ENCODE measurements at regions not wholly inside any gene's neighbourhood (a gene's known extent, or its start where the extent isn't known, plus 50 kb on each side); places are given as distances from the start of the nearest gene placed in this dataset.

DNA sequence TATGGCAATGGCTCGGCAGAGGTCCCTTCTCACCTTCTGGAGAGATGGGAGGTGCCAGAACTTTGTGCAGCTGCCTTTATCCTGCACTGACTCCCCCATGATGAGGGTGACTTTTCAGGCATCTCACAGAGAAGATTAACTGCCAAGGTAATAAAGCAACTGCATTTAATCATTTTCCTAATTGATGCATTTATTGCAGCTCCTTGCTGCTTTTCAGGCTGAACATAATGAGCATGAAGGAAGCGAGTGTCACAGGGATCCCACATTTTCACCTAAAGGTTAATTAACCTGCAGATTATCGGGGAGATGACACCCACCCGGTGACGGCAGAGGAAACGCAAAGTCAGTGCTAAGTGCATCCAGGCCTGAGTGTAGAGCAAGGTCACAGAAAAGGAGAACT, 154.3 kb downstream of the ICE1 start:
- no peak for DNase-seq (ENCODE audit: extremely low read depth, insufficient read length)
- TF ChIP-seq, protein P1, sequence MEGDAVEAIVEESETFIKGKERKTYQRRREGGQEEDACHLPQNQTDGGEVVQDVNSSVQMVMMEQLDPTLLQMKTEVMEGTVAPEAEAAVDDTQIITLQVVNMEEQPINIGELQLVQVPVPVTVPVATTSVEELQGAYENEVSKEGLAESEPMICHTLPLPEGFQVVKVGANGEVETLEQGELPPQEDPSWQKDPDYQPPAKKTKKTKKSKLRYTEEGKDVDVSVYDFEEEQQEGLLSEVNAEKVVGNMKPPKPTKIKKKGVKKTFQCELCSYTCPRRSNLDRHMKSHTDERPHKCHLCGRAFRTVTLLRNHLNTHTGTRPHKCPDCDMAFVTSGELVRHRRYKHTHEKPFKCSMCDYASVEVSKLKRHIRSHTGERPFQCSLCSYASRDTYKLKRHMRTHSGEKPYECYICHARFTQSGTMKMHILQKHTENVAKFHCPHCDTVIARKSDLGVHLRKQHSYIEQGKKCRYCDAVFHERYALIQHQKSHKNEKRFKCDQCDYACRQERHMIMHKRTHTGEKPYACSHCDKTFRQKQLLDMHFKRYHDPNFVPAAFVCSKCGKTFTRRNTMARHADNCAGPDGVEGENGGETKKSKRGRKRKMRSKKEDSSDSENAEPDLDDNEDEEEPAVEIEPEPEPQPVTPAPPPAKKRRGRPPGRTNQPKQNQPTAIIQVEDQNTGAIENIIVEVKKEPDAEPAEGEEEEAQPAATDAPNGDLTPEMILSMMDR (IDR thresholded peaks at IDR 0.05; ENCODE audit: insufficient read depth, low read length, poor library complexity, severe bottlenecking) = no peak
- H3K4me3 ChIP-seq (replicated peaks; ENCODE audit: low read depth, low read length) = no peak overlapping the region
- H3K27me3 ChIP-seq (replicated peaks; ENCODE audit: control insufficient read depth, insufficient read depth, low read length) = no peaks in the 10 kb centered on the region; the same call in 1 of the 2 replicates
- H3K36me3 ChIP-seq (ENCODE audit: control insufficient read depth, insufficient read depth, low read length) = no peaks in the 10 kb centered on the region

DNA sequence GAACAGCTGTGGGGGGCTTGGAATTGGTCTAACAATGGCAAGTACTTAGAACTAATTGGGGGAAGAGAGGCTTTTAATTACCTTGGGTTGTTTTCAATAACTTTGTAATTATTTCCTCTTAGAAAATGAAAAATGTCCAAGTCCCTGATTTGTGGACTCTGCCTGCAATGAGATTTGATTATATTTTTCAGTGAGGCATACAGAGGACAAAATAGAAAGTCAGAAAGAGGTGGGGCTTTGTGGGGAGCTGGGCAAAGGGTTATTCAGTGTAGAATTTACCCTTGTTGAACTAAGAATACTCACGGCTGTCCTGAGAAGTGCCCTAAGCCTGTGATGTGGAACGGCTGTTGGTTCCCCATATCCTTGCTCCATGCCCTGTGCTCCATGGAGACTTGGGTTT, 153.0 kb downstream of the ICE1 start:
- TF ChIP-seq, protein P1 (IDR thresholded peaks at IDR 0.05; ENCODE audit: insufficient read depth, low read length, poor library complexity, severe bottlenecking) = no peak
- no peaks in the 10 kb centered on the region; the same call in 1 of the 2 replicates for H3K27me3 ChIP-seq (replicated peaks; ENCODE audit: control insufficient read depth, insufficient read depth, low read length)
- no peak overlapping the region for H3K4me3 ChIP-seq (replicated peaks; ENCODE audit: low read depth, low read length)
- H3K36me3 ChIP-seq (ENCODE audit: control insufficient read depth, insufficient read depth, low read length) = no peaks in the 10 kb centered on the region
- no peak for DNase-seq (ENCODE audit: extremely low read depth, insufficient read length)

- Histone ChIP-seq H3K27me3 (replicated peaks; ENCODE audit: control insufficient read depth, insufficient read depth, low read length) (no peaks in the 10 kb centered on the region; the same call in 1 of the 2 replicates), H3K36me3 (ENCODE audit: control insufficient read depth, insufficient read depth, low read length) (no peaks in the 10 kb centered on the region), H3K4me3 (replicated peaks; ENCODE audit: low read depth, low read length) (no peak overlapping the region)
- TF ChIP-seq, protein P1 (IDR thresholded peaks at IDR 0.05; ENCODE audit: insufficient read depth, low read length, poor library complexity, severe bottlenecking) = no peak
- DNase-seq (ENCODE audit: extremely low read depth, insufficient read length) = no peak
Observed at GRCh38 chr5:5573798-5574380, 151.4 kb downstream of the ICE1 start.

- TF ChIP-seq, protein P1 (IDR thresholded peaks at IDR 0.05; ENCODE audit: insufficient read depth, low read length, poor library complexity, severe bottlenecking) = no peak
- H3K4me3 ChIP-seq (replicated peaks; ENCODE audit: low read depth, low read length) = no peak overlapping the region
- H3K36me3 ChIP-seq (ENCODE audit: control insufficient read depth, insufficient read depth, low read length) = no peaks in the 10 kb centered on the region
- H3K27me3 ChIP-seq (replicated peaks; ENCODE audit: control insufficient read depth, insufficient read depth, low read length) = no peaks in the 10 kb centered on the region; the same call in 1 of the 2 replicates
- no peak for DNase-seq (ENCODE audit: extremely low read depth, insufficient read length)
Observed at GRCh38 chr5:5572976-5573797, 150.7 kb downstream of the ICE1 start.

DNA sequence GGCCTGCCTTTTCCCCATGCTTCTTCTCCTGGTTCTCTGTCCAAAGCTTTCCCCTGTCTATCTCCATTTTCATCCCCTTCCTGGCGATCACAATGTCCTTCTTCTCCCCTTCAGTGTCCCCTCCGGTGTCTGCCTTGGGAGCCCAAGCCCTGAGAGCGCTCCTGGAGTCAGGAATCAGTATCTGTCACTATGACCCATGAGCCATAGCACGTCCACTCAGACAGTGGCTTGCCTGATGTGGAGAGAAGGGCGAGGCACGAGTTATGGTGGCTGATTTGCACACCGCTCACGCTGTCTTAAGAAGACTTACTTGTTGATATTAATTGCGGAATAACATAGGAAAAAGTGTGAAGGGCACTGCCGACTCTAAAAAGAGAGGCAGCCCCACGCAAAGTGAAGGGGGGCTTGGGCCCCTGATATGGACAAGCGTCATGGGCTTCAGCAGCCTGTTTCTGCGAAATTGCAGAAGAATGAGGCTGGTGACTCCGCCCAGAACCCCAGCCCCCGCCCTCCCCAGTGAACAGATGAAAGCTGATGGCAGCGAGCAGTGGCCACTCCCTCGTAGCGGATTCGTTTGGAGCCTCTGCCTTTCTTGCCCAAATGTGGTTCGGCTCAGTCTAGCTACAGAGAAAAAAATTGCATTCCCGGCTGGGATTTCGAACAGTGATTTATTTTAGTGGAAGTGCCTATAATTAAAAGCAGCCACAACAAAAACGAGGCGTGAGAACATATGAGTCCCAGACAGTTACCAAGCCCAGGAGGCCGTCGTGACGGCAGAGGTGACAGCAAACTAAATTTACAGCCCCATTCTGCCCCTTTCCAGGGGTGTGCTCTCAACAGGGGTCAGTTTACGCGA, 149.8 kb downstream of the ICE1 start:
- TF ChIP-seq, protein P1 (IDR thresholded peaks at IDR 0.05; ENCODE audit: insufficient read depth, low read length, poor library complexity, severe bottlenecking) = no peak
- no peaks in the 10 kb centered on the region for H3K36me3 ChIP-seq (ENCODE audit: control insufficient read depth, insufficient read depth, low read length)
- no peak overlapping the region for H3K4me3 ChIP-seq (replicated peaks; ENCODE audit: low read depth, low read length)
- no peak for DNase-seq (ENCODE audit: extremely low read depth, insufficient read length)
- no peaks in the 10 kb centered on the region; the same call in 1 of the 2 replicates for H3K27me3 ChIP-seq (replicated peaks; ENCODE audit: control insufficient read depth, insufficient read depth, low read length)
